Calu3 (cell line): ENCODE measurements at regions not wholly inside any gene's neighbourhood (a gene's known extent, or its start where the extent isn't known, plus 50 kb on each side); places are given as distances from the start of the nearest gene placed in this dataset.

ENCODE experiments used
- BruUV-seq: library from RNA; stranded (reverse); fragments of 400-500 nt; replicated peaks from 2 replicates; lab custom pipeline; 2021; lab: Mats Ljungman, UMichigan
- CTCF ChIA-PET: fragments of 300-600 bp; sonication (Branson Sonifier 250); formaldehyde crosslinking; loops from one replicate; lab custom pipeline; 2022; ENCODE audit warnings: antibody characterized with exemption; lab: Charles Lee
- DNase-seq: peaks from one replicate; pipeline ENCODE4 v3.0.0; 2022
- H3K27ac Mint-ChIP-seq: one replicate; pipeline ENCODE4 v1.8.0; 2022; ENCODE audit warnings: mixed read lengths; ENCODE audit not compliant: unreplicated experiment
- H3K27me3 Mint-ChIP-seq: one replicate; pipeline ENCODE4 v1.8.0; 2022; ENCODE audit warnings: mixed read lengths; ENCODE audit not compliant: unreplicated experiment
- H3K36me3 Mint-ChIP-seq: one replicate; pipeline ENCODE4 v1.8.0; 2022; ENCODE audit warnings: mild to moderate bottlenecking, moderate library complexity, mixed read lengths; ENCODE audit not compliant: insufficient read depth, unreplicated experiment
- H3K4me1 Mint-ChIP-seq: one replicate; pipeline ENCODE4 v1.8.0; 2022; ENCODE audit warnings: mild to moderate bottlenecking, low read depth, mixed read lengths; ENCODE audit not compliant: unreplicated experiment
- H3K4me3 Mint-ChIP-seq: one replicate; pipeline ENCODE4 v1.8.0; 2022; ENCODE audit warnings: mild to moderate bottlenecking, low read depth, moderate library complexity, mixed read lengths; ENCODE audit not compliant: unreplicated experiment
- H3K9me3 Mint-ChIP-seq: one replicate; pipeline ENCODE4 v1.8.0; 2022; ENCODE audit warnings: low read depth, mixed read lengths; ENCODE audit not compliant: unreplicated experiment
- CTCF ChIP-seq: fragments of 200-600 bp; IDR thresholded peaks from one replicate; pipeline ENCODE4 v1.8.0; 2022; ENCODE audit warnings: antibody characterized with exemption; ENCODE audit not compliant: unreplicated experiment
- intact Hi-C: fragments of 100-400 bp; cut with micrococcal nuclease; formaldehyde crosslinking; loops from one replicate; pipeline ENCODE4 v1.10.0; 2022; ENCODE audit not compliant: unreplicated experiment

GRCh38 chr10:31596765-31597164 lies 277.7 kb downstream of the ZEB1 start:
- Mint-ChIP-seq H3K4me3 (no peak overlapping the region), H3K36me3 (no peaks in the 10 kb centered on the region), H3K4me1 (no peaks in the 10 kb centered on the region), H3K9me3 (peaks cover 2% of the 10 kb centered on the region), H3K27me3 (peaks cover 26% of the 10 kb centered on the region), H3K27ac (no peak overlapping the region)
- CTCF ChIA-PET = no interaction called here
- TF ChIP-seq CTCF = no peak
- BruUV-seq = no TSS peak
- DNase-seq = no peak
- intact Hi-C loops = no loop called here

- Mint-ChIP-seq H3K27me3 (peaks cover 26% of the 10 kb centered on the region), H3K4me1 (no peaks in the 10 kb centered on the region), H3K4me3 (no peak overlapping the region), H3K9me3 (peaks cover 2% of the 10 kb centered on the region), H3K27ac (no peak overlapping the region), H3K36me3 (no peaks in the 10 kb centered on the region)
- CTCF ChIA-PET = no interaction called here
- intact Hi-C loops = no loop called here
- no TSS peak for BruUV-seq
- no peak for DNase-seq
- no peak for TF ChIP-seq CTCF
Measured at GRCh38 chr10:31595992-31596391, 277.0 kb downstream of the ZEB1 start.

GRCh38 chr10:31594347-31594873 lies 275.4 kb downstream of the ZEB1 start:
- Mint-ChIP-seq H3K4me1 (no peaks in the 10 kb centered on the region), H3K27me3 (peaks cover 26% of the 10 kb centered on the region), H3K36me3 (no peaks in the 10 kb centered on the region), H3K4me3 (no peak overlapping the region), H3K9me3 (peaks cover 2% of the 10 kb centered on the region), H3K27ac (no peak overlapping the region)
- CTCF ChIA-PET = interaction anchor here (0.6 to 0.9 kb wide), 2 partner anchors 10 to 129 kb away, joined by 3 to 4 read pairs; no protein-coding TSS in a partner anchor
- no peak for DNase-seq
- no peak for TF ChIP-seq CTCF
- no TSS peak for BruUV-seq
- intact Hi-C loops = no loop called here

- no peak overlapping the region for H3K27ac Mint-ChIP-seq
- CTCF ChIA-PET = no interaction called here
- no peak for DNase-seq
- H3K36me3 Mint-ChIP-seq = no peaks in the 10 kb centered on the region
- H3K27me3 Mint-ChIP-seq = peaks cover 26% of the 10 kb centered on the region
- H3K4me1 Mint-ChIP-seq = no peaks in the 10 kb centered on the region
- intact Hi-C loops = no loop called here
- H3K9me3 Mint-ChIP-seq = peaks cover 2% of the 10 kb centered on the region
- H3K4me3 Mint-ChIP-seq = no peak overlapping the region
- BruUV-seq = no TSS peak
- TF ChIP-seq CTCF = no peak
Measured at GRCh38 chr10:31593124-31593523, 274.1 kb downstream of the ZEB1 start.
